Memory B cell (primary cell): ENCODE measurements at regions not wholly inside any gene's neighbourhood (a gene's known extent, or its start where the extent isn't known, plus 50 kb on each side); places are given as distances from the start of the nearest gene placed in this dataset.

ENCODE experiments used
- ATAC-seq: fragments of 150-1000 bp; cut with Tn5 transposase; 2 replicates; pipeline ENCODE4 v1.10.0; 2021; ENCODE audit warnings: low read depth, mild to moderate bottlenecking, moderate library complexity
- DNase-seq, 2 donors: peaks; one replicate each; pipeline ENCODE4 v3.0.0; 2022; ENCODE audit warnings: low spot score in 2 of 2
- H3K27ac Mint-ChIP-seq: one replicate; pipeline ENCODE4 v1.8.0; 2022; ENCODE audit warnings: mild to moderate bottlenecking, moderate library complexity, mixed read lengths
- H3K27me3 Mint-ChIP-seq: one replicate; pipeline ENCODE4 v1.8.0; 2022; ENCODE audit warnings: mixed read lengths
- H3K36me3 Mint-ChIP-seq: one replicate; pipeline ENCODE4 v1.8.0; 2022; ENCODE audit warnings: mild to moderate bottlenecking, mixed read lengths
- H3K4me1 Mint-ChIP-seq: one replicate; pipeline ENCODE4 v1.8.0; 2022; ENCODE audit warnings: mixed read lengths
- H3K4me3 Mint-ChIP-seq: one replicate; pipeline ENCODE4 v1.8.0; 2022; ENCODE audit warnings: mild to moderate bottlenecking, moderate library complexity, mixed read lengths
- H3K9me3 Mint-ChIP-seq: one replicate; pipeline ENCODE4 v1.8.0; 2022; ENCODE audit warnings: mixed read lengths

GRCh38 chr20:23151008-23151703, 65.0 kb upstream of the CD93 start:
- ATAC-seq (no peak), DNase-seq (no peak)
- Mint-ChIP-seq H3K27me3 (peaks cover 1% of the 10 kb centered on the region), H3K9me3 (no peaks in the 10 kb centered on the region), H3K4me1 (peaks cover 3% of the 10 kb centered on the region), H3K27ac (no peak overlapping the region), H3K4me3 (no peak overlapping the region), H3K36me3 (no peaks in the 10 kb centered on the region)

- DNase-seq (no peak), ATAC-seq (no peak)
- Mint-ChIP-seq H3K27ac (no peak overlapping the region), H3K4me3 (no peak overlapping the region), H3K27me3 (peaks cover 1% of the 10 kb centered on the region), H3K36me3 (no peaks in the 10 kb centered on the region), H3K4me1 (peaks cover 3% of the 10 kb centered on the region), H3K9me3 (no peaks in the 10 kb centered on the region)
These were observed 64.3 kb upstream of the CD93 start for GRCh38 chr20:23150304-23151007.

GRCh38 chr20:23149623-23150279, 63.6 kb upstream of the CD93 start:
- ATAC-seq, result no peak
- Mint-ChIP-seq H3K27ac (no peak overlapping the region), H3K27me3 (peaks cover 6% of the 10 kb centered on the region), H3K4me3 (no peak overlapping the region), H3K36me3 (no peaks in the 10 kb centered on the region), H3K9me3 (no peaks in the 10 kb centered on the region), H3K4me1 (peaks cover 3% of the 10 kb centered on the region)
- no peak for DNase-seq

GRCh38 chr20:23148731-23149570, 62.8 kb upstream of the CD93 start:
- no peaks in the 10 kb centered on the region for H3K4me1 Mint-ChIP-seq
- H3K27ac Mint-ChIP-seq, result no peak overlapping the region

GRCh38 chr20:23147964-23148730, 62.0 kb upstream of the CD93 start:
- no peak for ATAC-seq
- no peak for DNase-seq
- H3K4me1 Mint-ChIP-seq, result no peaks in the 10 kb centered on the region
- H3K9me3 Mint-ChIP-seq, result no peaks in the 10 kb centered on the region
- no peak overlapping the region for H3K27ac Mint-ChIP-seq
- no peak overlapping the region for H3K4me3 Mint-ChIP-seq
- H3K27me3 Mint-ChIP-seq, result peaks cover 6% of the 10 kb centered on the region
- no peaks in the 10 kb centered on the region for H3K36me3 Mint-ChIP-seq

More at GRCh38 chr20:23148731-23149570, 62.8 kb upstream of the CD93 start:
- Mint-ChIP-seq H3K4me3 (no peak overlapping the region), H3K36me3 (no peaks in the 10 kb centered on the region), H3K9me3 (no peaks in the 10 kb centered on the region), H3K27me3 (peaks cover 6% of the 10 kb centered on the region)
- DNase-seq (no peak), ATAC-seq (no peak)

GRCh38 chr20:23147647-23147963, 61.5 kb upstream of the CD93 start:
- Mint-ChIP-seq H3K9me3 (no peaks in the 10 kb centered on the region), H3K36me3 (no peaks in the 10 kb centered on the region), H3K27me3 (peaks cover 6% of the 10 kb centered on the region), H3K4me1 (no peaks in the 10 kb centered on the region), H3K27ac (no peak overlapping the region), H3K4me3 (no peak overlapping the region)
- ATAC-seq (no peak), DNase-seq (no peak)

GRCh38 chr20:23146857-23147637, 60.9 kb upstream of the CD93 start:
- Mint-ChIP-seq H3K4me3 (no peak overlapping the region), H3K27me3 (peaks cover 6% of the 10 kb centered on the region), H3K4me1 (no peaks in the 10 kb centered on the region), H3K36me3 (no peaks in the 10 kb centered on the region), H3K27ac (no peak overlapping the region), H3K9me3 (no peaks in the 10 kb centered on the region)
- ATAC-seq (no peak), DNase-seq (no peak)

GRCh38 chr20:23146181-23146580, 60.1 kb upstream of the CD93 start:
- DNase-seq (no peak), ATAC-seq (no peak)
- Mint-ChIP-seq H3K9me3 (no peaks in the 10 kb centered on the region), H3K4me3 (no peak overlapping the region), H3K4me1 (no peaks in the 10 kb centered on the region), H3K27me3 (peaks cover 9% of the 10 kb centered on the region), H3K27ac (no peak overlapping the region), H3K36me3 (no peaks in the 10 kb centered on the region)

- no peaks in the 10 kb centered on the region for H3K36me3 Mint-ChIP-seq
- H3K27ac Mint-ChIP-seq, result no peak overlapping the region
These were observed 59.2 kb upstream of the CD93 start for GRCh38 chr20:23145281-23145700.

GRCh38 chr20:23144856-23145255, 58.7 kb upstream of the CD93 start:
- Mint-ChIP-seq H3K27ac (no peak overlapping the region), H3K4me3 (no peak overlapping the region), H3K4me1 (no peaks in the 10 kb centered on the region), H3K9me3 (no peaks in the 10 kb centered on the region), H3K27me3 (peaks cover 9% of the 10 kb centered on the region), H3K36me3 (no peaks in the 10 kb centered on the region)
- no peak for ATAC-seq
- no peak for DNase-seq

More at GRCh38 chr20:23145281-23145700, 59.2 kb upstream of the CD93 start:
- no peaks in the 10 kb centered on the region for H3K9me3 Mint-ChIP-seq
- no peak for DNase-seq
- ATAC-seq, result no peak
- H3K27me3 Mint-ChIP-seq, result peaks cover 9% of the 10 kb centered on the region
- H3K4me3 Mint-ChIP-seq, result no peak overlapping the region
- H3K4me1 Mint-ChIP-seq, result no peaks in the 10 kb centered on the region

- H3K36me3 Mint-ChIP-seq, result no peaks in the 10 kb centered on the region
- H3K4me3 Mint-ChIP-seq, result no peak overlapping the region
- no peak for ATAC-seq
- peaks cover 8% of the 10 kb centered on the region for H3K27me3 Mint-ChIP-seq
- no peaks in the 10 kb centered on the region for H3K9me3 Mint-ChIP-seq
- no peak for DNase-seq
- no peaks in the 10 kb centered on the region for H3K4me1 Mint-ChIP-seq
- no peak overlapping the region for H3K27ac Mint-ChIP-seq
These were observed 58.0 kb upstream of the CD93 start for GRCh38 chr20:23143986-23144690.

- no peaks in the 10 kb centered on the region for H3K36me3 Mint-ChIP-seq
- no peak overlapping the region for H3K4me3 Mint-ChIP-seq
- H3K27ac Mint-ChIP-seq, result no peak overlapping the region
- H3K9me3 Mint-ChIP-seq, result no peaks in the 10 kb centered on the region
- no peaks in the 10 kb centered on the region for H3K4me1 Mint-ChIP-seq
- H3K27me3 Mint-ChIP-seq, result peaks cover 8% of the 10 kb centered on the region
- ATAC-seq (no peak), DNase-seq (no peak)
These were observed 57.0 kb upstream of the CD93 start for GRCh38 chr20:23143098-23143497.
